ENCODE measurements at regions not wholly inside any gene's neighbourhood (a gene's known extent, or its start where the extent isn't known, plus 50 kb on each side); places are given as distances from the start of the nearest gene placed in this dataset.

DNA sequence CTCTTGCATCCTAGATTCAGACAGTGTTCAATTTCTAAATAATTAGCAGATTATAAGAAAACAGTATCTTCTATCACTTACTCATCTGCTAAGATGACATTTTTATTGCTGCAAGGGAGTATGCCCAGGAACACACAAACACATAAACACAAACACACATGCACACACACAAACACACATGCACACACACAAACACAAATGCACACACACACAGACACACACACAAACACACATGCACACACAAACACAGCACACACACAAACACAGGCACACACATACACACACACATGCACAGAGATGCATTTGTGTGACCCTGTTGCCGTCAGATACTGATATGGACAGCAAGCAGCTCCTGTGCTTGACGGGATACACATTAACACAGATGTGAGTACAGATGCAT, 612.9 kb downstream of the IRX1 start:
- TF ChIP-seq, protein P1, sequence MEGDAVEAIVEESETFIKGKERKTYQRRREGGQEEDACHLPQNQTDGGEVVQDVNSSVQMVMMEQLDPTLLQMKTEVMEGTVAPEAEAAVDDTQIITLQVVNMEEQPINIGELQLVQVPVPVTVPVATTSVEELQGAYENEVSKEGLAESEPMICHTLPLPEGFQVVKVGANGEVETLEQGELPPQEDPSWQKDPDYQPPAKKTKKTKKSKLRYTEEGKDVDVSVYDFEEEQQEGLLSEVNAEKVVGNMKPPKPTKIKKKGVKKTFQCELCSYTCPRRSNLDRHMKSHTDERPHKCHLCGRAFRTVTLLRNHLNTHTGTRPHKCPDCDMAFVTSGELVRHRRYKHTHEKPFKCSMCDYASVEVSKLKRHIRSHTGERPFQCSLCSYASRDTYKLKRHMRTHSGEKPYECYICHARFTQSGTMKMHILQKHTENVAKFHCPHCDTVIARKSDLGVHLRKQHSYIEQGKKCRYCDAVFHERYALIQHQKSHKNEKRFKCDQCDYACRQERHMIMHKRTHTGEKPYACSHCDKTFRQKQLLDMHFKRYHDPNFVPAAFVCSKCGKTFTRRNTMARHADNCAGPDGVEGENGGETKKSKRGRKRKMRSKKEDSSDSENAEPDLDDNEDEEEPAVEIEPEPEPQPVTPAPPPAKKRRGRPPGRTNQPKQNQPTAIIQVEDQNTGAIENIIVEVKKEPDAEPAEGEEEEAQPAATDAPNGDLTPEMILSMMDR (IDR thresholded peaks at IDR 0.05) = no peak
- no peak for TF ChIP-seq EZH2 (IDR thresholded peaks at IDR 0.05; ENCODE audit: borderline replicate concordance, insufficient read depth, low read depth, low read length, poor library complexity, severe bottlenecking)
